GM10248 (cell line): ENCODE measurements at regions not wholly inside any gene's neighbourhood (a gene's known extent, or its start where the extent isn't known, plus 50 kb on each side); places are given as distances from the start of the nearest gene placed in this dataset.

Experiments used
- CTCF ChIA-PET: fragments of 300-600 bp; sonication (Branson Sonifier 250); formaldehyde crosslinking; extraction: SDS; loops from one replicate; lab custom pipeline; 2021; ENCODE audit warnings: antibody characterized with exemption; lab: Yijun Ruan, JAX
- POLR2A ChIA-PET: fragments of 350-650 bp; sonication (Branson Sonifier 250); formaldehyde crosslinking; extraction: SDS; loops from one replicate; lab custom pipeline; 2020; ENCODE audit warnings: antibody characterized with exemption; lab: Yijun Ruan, JAX
- DNase-seq: peaks from one replicate; pipeline ENCODE4 v3.0.0; 2012; ENCODE audit errors: extremely low spot score
- TF ChIP-seq, protein P1 (sequence below): IDR thresholded peaks from 2 replicates; pipeline ENCODE4 v1.5.1; 2012; ENCODE audit warnings: mild to moderate bottlenecking, low read depth; ENCODE audit errors: extremely low read depth, missing control alignments, control extremely low read depth

DNA sequence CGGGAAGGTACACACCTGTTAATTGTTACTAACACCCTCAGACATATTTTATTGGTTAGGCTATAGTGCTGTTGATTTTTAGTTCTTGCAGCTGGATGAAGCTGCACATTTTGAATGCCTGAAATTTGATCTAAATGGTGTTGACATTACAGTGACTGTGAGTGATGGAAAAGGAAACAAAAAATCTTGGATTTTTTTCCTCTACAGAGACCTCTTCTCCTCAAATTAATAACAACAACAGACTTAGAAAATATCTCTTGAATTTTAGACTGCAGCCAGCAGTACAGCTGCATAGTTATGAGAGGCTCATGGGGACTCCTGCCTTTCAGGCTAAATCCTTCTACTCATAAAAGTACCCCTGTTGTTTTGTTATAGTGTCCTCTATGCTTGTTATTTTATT lies 500.5 kb upstream of the SPRY2 start:
- TF ChIP-seq, protein P1, sequence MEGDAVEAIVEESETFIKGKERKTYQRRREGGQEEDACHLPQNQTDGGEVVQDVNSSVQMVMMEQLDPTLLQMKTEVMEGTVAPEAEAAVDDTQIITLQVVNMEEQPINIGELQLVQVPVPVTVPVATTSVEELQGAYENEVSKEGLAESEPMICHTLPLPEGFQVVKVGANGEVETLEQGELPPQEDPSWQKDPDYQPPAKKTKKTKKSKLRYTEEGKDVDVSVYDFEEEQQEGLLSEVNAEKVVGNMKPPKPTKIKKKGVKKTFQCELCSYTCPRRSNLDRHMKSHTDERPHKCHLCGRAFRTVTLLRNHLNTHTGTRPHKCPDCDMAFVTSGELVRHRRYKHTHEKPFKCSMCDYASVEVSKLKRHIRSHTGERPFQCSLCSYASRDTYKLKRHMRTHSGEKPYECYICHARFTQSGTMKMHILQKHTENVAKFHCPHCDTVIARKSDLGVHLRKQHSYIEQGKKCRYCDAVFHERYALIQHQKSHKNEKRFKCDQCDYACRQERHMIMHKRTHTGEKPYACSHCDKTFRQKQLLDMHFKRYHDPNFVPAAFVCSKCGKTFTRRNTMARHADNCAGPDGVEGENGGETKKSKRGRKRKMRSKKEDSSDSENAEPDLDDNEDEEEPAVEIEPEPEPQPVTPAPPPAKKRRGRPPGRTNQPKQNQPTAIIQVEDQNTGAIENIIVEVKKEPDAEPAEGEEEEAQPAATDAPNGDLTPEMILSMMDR: no peak
- ChIA-PET POLR2A (no interaction called here), CTCF (interaction anchor here (2.1 kb wide), 1 partner anchor 9 kb away, joined by 6 read pairs; no protein-coding TSS in a partner anchor)
- DNase-seq: no peak

DNA sequence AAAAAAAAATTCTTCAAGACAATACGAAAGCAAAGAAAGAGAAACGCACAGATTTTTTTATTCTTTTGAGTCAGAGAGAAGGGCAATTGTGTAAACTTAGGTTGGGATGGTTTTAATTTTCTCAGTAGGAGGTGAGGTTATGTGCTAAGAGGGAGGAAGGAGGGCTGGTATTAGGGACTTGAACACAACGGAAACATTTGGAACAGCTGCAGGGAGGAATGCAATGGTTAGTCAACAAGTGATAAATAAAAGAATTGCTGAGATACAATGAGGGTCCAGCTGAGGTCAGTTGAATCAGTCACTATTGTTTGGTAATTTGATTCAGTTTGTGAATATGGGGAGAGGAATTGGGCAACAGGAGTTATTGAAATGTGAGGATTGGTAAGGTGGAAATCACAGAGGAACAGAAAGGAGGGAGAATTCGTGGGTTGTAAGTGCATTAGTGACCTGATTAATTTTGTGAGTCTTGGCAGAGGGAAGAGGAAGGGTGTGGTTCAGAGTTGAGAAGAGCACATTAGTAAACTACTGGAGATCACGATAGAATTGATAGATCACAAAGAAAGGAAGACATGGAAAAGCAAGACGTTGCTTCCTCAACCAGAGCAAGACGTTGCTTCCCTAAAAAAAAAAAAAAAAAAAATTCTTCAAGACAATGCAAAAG lies 499.5 kb upstream of the SPRY2 start:
- ChIA-PET CTCF (interaction anchor here (2.1 kb wide), 1 partner anchor 8 kb away, joined by 6 read pairs; no protein-coding TSS in a partner anchor), POLR2A (no interaction called here)
- no peak for DNase-seq
- TF ChIP-seq, protein P1: no peak

GRCh38 chr13:80835902-80836301 lies 495.0 kb upstream of the SPRY2 start:
- POLR2A ChIA-PET: no interaction called here

GRCh38 chr13:80830431-80830830 lies 489.5 kb upstream of the SPRY2 start:
- ChIA-PET POLR2A (no interaction called here), CTCF (no interaction called here)
- DNase-seq: no peak
- TF ChIP-seq, protein P1: no peak

More at GRCh38 chr13:80835902-80836301, 495.0 kb upstream of the SPRY2 start:
- DNase-seq: no peak
- TF ChIP-seq, protein P1: no peak
- CTCF ChIA-PET: no interaction called here

DNA sequence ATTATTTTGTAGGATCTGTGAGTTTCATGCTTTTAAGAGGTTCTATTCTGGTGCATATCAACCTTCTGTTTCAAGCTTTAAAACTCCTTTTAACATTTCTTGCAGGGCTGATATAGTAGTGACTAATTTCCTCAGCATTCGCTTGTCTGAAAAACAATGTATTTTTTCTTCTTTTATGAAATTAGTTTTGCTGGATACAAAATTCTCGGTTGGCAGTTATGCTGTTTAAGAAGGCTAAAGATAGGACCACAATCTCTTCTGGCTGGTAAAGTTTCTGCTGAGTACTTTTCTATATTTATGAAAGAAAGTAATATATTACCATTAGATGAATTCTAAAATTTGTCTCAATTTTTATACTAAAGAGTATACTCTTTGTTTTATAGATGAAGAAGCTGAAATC lies 487.8 kb upstream of the SPRY2 start:
- TF ChIP-seq, protein P1: no peak
- DNase-seq: no peak
- ChIA-PET POLR2A (no interaction called here), CTCF (no interaction called here)

GRCh38 chr13:80825276-80825675 lies 484.4 kb upstream of the SPRY2 start:
- ChIA-PET POLR2A (no interaction called here), CTCF (no interaction called here)
- TF ChIP-seq, protein P1: no peak
- no peak for DNase-seq
